ENCODE measurements at regions not wholly inside any gene's neighbourhood (a gene's known extent, or its start where the extent isn't known, plus 50 kb on each side); places are given as distances from the start of the nearest gene placed in this dataset.

DNA sequence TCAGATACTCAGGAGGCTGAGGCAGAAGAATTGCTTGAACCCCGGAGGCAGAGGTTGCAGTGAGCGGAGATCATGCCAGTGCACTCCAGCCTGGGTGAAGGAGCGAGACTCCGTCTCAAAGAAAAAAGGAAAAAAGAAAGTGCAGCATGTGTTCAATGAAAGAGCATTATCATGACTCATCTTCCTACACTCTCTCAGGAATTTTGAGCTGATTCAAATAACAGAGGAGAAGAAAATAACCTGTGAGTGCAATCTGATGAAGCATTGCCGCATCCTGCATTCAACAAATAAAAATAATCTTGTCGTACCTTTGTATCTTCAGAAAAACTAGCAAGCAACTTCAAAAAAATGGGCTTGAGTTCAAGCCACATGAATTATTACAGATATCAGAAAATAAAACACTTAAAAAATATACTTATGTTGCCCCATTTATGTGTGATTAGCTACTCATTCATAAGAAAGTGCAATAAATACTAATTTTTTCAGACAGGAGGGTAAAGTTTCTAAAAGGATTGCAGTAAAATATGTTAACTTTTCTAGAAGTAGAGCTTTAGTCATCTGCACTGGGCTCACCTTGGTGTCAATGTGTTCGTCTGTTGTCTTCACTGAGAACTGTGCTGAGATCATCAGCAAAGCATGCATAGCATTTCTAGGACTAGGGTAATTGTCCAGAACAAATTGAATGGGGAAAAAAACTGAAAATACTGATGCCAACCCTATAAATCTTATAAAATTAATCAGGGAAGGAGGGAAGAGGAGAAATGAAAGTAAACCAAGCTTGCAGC, 90.4 kb upstream of the VCX3B start:
- H2BK120ac ChIP-seq (ENCODE audit: low read depth, low read length, poor library complexity, severe bottlenecking): no peak overlapping the region
- H3K23me2 ChIP-seq (ENCODE audit: insufficient read length, low read depth, low read length, poor library complexity, severe bottlenecking): no peaks in the 10 kb centered on the region
- no peaks in the 10 kb centered on the region for H3K4me1 ChIP-seq (ENCODE audit: insufficient read depth, low read length)
- no peak overlapping the region for H3K9ac ChIP-seq (ENCODE audit: extremely low read depth, insufficient read length, low read length)
- no peak overlapping the region for H3K27ac ChIP-seq (ENCODE audit: insufficient read length, low read depth, low read length)
- no peak overlapping the region for H2BK15ac ChIP-seq (ENCODE audit: low read depth, low read length)
- H3K23ac ChIP-seq (ENCODE audit: insufficient read length, low read depth, low read length): no peak overlapping the region
- no peaks in the 10 kb centered on the region for H3K79me1 ChIP-seq (ENCODE audit: insufficient read depth, low read depth, low read length, poor library complexity, severe bottlenecking)
- no peaks in the 10 kb centered on the region for H4K20me1 ChIP-seq (ENCODE audit: control insufficient read depth, insufficient read depth, insufficient read length)
- Mint-ChIP-seq H3K36me3 (ENCODE audit: insufficient read depth in 1 of 3, low read depth in 3 of 3) (peaks cover 8 to 10% (median 9%) of the 10 kb centered on the region in 3 experiments; a peak in 6 of 7 replicates), H3K27me3 (ENCODE audit: low read depth) (no peaks in the 10 kb centered on the region), H3K4me3 (no peak overlapping the region), H3K27ac (no peak overlapping the region), H3K4me1 (no peaks in the 10 kb centered on the region), H3K9me3 (peaks cover 12 to 26% of the 10 kb centered on the region in 2 experiments)
- no peak overlapping the region for H2BK12ac ChIP-seq (ENCODE audit: insufficient read length, low read depth, low read length)
- no peaks in the 10 kb centered on the region for H3K79me2 ChIP-seq (ENCODE audit: insufficient read depth, low read length)
- no peak overlapping the region for H3K18ac ChIP-seq (ENCODE audit: insufficient read length, low read depth, low read length)
- H4K5ac ChIP-seq (ENCODE audit: insufficient read length, low read depth, low read length): no peak overlapping the region
- no peak overlapping the region for H4K8ac ChIP-seq (replicated peaks; ENCODE audit: insufficient read length, low read depth, low read length)
- H3K27me3 ChIP-seq (ENCODE audit: insufficient read depth, low read length): no peaks in the 10 kb centered on the region
- H2BK20ac ChIP-seq (ENCODE audit: low read depth, low read length, poor library complexity, severe bottlenecking): no peak overlapping the region
- TF ChIP-seq, protein P1, sequence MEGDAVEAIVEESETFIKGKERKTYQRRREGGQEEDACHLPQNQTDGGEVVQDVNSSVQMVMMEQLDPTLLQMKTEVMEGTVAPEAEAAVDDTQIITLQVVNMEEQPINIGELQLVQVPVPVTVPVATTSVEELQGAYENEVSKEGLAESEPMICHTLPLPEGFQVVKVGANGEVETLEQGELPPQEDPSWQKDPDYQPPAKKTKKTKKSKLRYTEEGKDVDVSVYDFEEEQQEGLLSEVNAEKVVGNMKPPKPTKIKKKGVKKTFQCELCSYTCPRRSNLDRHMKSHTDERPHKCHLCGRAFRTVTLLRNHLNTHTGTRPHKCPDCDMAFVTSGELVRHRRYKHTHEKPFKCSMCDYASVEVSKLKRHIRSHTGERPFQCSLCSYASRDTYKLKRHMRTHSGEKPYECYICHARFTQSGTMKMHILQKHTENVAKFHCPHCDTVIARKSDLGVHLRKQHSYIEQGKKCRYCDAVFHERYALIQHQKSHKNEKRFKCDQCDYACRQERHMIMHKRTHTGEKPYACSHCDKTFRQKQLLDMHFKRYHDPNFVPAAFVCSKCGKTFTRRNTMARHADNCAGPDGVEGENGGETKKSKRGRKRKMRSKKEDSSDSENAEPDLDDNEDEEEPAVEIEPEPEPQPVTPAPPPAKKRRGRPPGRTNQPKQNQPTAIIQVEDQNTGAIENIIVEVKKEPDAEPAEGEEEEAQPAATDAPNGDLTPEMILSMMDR (conservative IDR thresholded peaks at IDR 0.05): no peak
- WGBS (ENCODE audit: extremely low coverage, insufficient read length, low lambda C conversion rate): no CpG with 5 or more reads among the region's 7 CpGs
- H3K56ac ChIP-seq (ENCODE audit: insufficient read length, low read depth, low read length): no peak overlapping the region
- DNase-seq: no peak
- no peak overlapping the region for H3K4me2 ChIP-seq (ENCODE audit: insufficient read depth, insufficient read length, low read length)
- no peak overlapping the region for H4K91ac ChIP-seq (ENCODE audit: insufficient read length, low read depth, low read length)
- no peak overlapping the region for H2AK5ac ChIP-seq (ENCODE audit: insufficient read length, low read length)
- no peak overlapping the region for H3K4ac ChIP-seq (ENCODE audit: low read depth, low read length)
- H2AFZ ChIP-seq (ENCODE audit: low read length): no peak overlapping the region
- H3K14ac ChIP-seq (ENCODE audit: insufficient read depth, low read length): no peak overlapping the region
- no peak overlapping the region for H3T11ph ChIP-seq (ENCODE audit: low read length)
- H3K9me3 ChIP-seq (ENCODE audit: control insufficient read depth, low read depth, low read length): peaks cover 8% of the 10 kb centered on the region
- no peak overlapping the region for H2BK5ac ChIP-seq (ENCODE audit: insufficient read length, low read length)

All from H9 (cell line).